SK-N-SH (cell line): ENCODE measurements at regions not wholly inside any gene's neighbourhood (a gene's known extent, or its start where the extent isn't known, plus 50 kb on each side); places are given as distances from the start of the nearest gene placed in this dataset.

Experiments
- CTCF ChIA-PET: fragments of 300-600, 350-600 bp; formaldehyde crosslinking; extraction: SDS; loops from one replicate; lab custom pipeline; 2021; lab: Yijun Ruan, JAX
- POLR2A ChIA-PET: fragments of 350-600 bp; sonication (Branson Sonifier 250); formaldehyde crosslinking; extraction: SDS; loops from one replicate; lab custom pipeline; 2020; ENCODE audit warnings: antibody characterized with exemption, inconsistent platforms; lab: Yijun Ruan, JAX
- DNase-seq: peaks from one replicate; pipeline ENCODE4 v3.0.0; 2012
- H2AFZ ChIP-seq: fragments of 200-600 bp; sonication (generic); 2 replicates; pipeline ENCODE4 v1.8.1; 2016; ENCODE audit warnings: antibody characterized with exemption, mild to moderate bottlenecking, low read depth
- H3F3A ChIP-seq: fragments of 200-600 bp; sonication (generic); replicated peaks from 2 replicates; pipeline ENCODE3; 2016; ENCODE audit warnings: antibody characterized with exemption, mild to moderate bottlenecking; ENCODE audit not compliant: insufficient read depth
- H3K27ac ChIP-seq, 2 experiments: fragments of 200-500 bp in 1 of 2; fragments of 200-600 bp in 1 of 2; sonication (Bioruptor generic) in 1 of 2; sonication (generic), shearing (Covaris generic) in 1 of 2; 2 replicates each; pipeline versions ENCODE4 v1.5.1 to v1.6.1; 2014 to 2016; ENCODE audit warnings: low read depth in 2 of 2, inconsistent platforms in 1 of 2, low read length in 1 of 2, mild to moderate bottlenecking in 1 of 2, mixed read lengths in 1 of 2
- H3K27me3 ChIP-seq: fragments of 200-600 bp; sonication (generic), shearing (Covaris generic); 2 replicates; pipeline ENCODE4 v1.6.1; 2016; ENCODE audit warnings: mixed run types; ENCODE audit not compliant: insufficient read depth
- H3K36me3 ChIP-seq, 2 experiments: fragments of 200-500 bp in 1 of 2; fragments of 200-600 bp in 1 of 2; sonication (Bioruptor generic) in 1 of 2; sonication (generic) in 1 of 2; replicated peaks in 1 of 2; 2 replicates each; pipeline versions ENCODE3 to v1.5.1; 2014 to 2016; ENCODE audit warnings: low read length in 1 of 2, mild to moderate bottlenecking in 1 of 2; ENCODE audit not compliant: insufficient read depth in 2 of 2, control insufficient read depth in 1 of 2
- H3K4me1 ChIP-seq, 2 experiments: fragments of 200-500 bp in 1 of 2; fragments of 200-600 bp in 1 of 2; sonication (Bioruptor generic) in 1 of 2; sonication (generic), shearing (Covaris generic) in 1 of 2; 2 replicates each; pipeline versions ENCODE4 v1.5.1 to v1.6.1; 2014 to 2016; ENCODE audit warnings: low read depth in 1 of 2, low read length in 1 of 2, mixed run types in 1 of 2; ENCODE audit not compliant: insufficient read depth in 2 of 2, control insufficient read depth in 1 of 2
- H3K4me2 ChIP-seq: fragments of 200-600 bp; sonication (generic), shearing (Covaris generic); 2 replicates; pipeline ENCODE4 v1.6.1; 2017; ENCODE audit warnings: mixed run types
- H3K4me3 ChIP-seq, 2 experiments: fragments of 200-500 bp in 1 of 2; fragments of 200-600 bp in 1 of 2; sonication (Bioruptor generic) in 1 of 2; sonication (generic), shearing (Covaris generic) in 1 of 2; 2 replicates each; pipeline versions ENCODE4 v1.5.1 to v1.8.1; 2014 to 2016; ENCODE audit warnings: low read depth in 2 of 2, inconsistent platforms in 1 of 2, low read length in 1 of 2, mild to moderate bottlenecking in 1 of 2, mixed read lengths in 1 of 2, moderate library complexity in 1 of 2
- H3K79me2 ChIP-seq: fragments of 200-600 bp; sonication (generic); 2 replicates; pipeline ENCODE4 v1.8.1; 2017; ENCODE audit warnings: mild to moderate bottlenecking; ENCODE audit not compliant: insufficient read depth
- H3K9ac ChIP-seq: fragments of 200-600 bp; sonication (generic); 2 replicates; pipeline ENCODE4 v1.6.1; 2017; ENCODE audit warnings: mixed run types
- H3K9me2 ChIP-seq: fragments of 200-600 bp; sonication (generic); 2 replicates; pipeline ENCODE4 v1.6.1; 2017; ENCODE audit warnings: mixed run types
- H3K9me3 ChIP-seq: fragments of 200-600 bp; sonication (generic); 2 replicates; pipeline ENCODE4 v1.6.1; 2017; ENCODE audit warnings: mixed run types, mild to moderate bottlenecking, moderate library complexity
- H4K20me1 ChIP-seq: fragments of 200-600 bp; sonication (generic); 2 replicates; pipeline ENCODE4 v1.6.1; 2017; ENCODE audit warnings: mild to moderate bottlenecking, mixed run types; ENCODE audit not compliant: insufficient read depth
- FOSL2 ChIP-seq: IDR thresholded peaks from 2 replicates; pipeline ENCODE4 v1.4.0; 2012; ENCODE audit warnings: low read depth, mild to moderate bottlenecking, moderate library complexity, borderline replicate concordance
- FOXJ3 ChIP-seq: sonication (generic); formaldehyde crosslinking; IDR thresholded peaks from 2 replicates; pipeline ENCODE4 v1.5.1; 2020; ENCODE audit warnings: mild to moderate bottlenecking, missing genetic modification reagents
- FOXM1 ChIP-seq: IDR thresholded peaks from 2 replicates; pipeline ENCODE4 v1.4.0; 2012; ENCODE audit warnings: low read depth, mild to moderate bottlenecking
- GABPA ChIP-seq: IDR thresholded peaks from 2 replicates; pipeline ENCODE4 v1.4.0; 2012; ENCODE audit warnings: low read depth, mild to moderate bottlenecking
- GATA2 ChIP-seq: sonication (generic); formaldehyde crosslinking; IDR thresholded peaks from 2 replicates; pipeline ENCODE4 v1.5.0; 2020; ENCODE audit warnings: mild to moderate bottlenecking, missing genetic modification reagents
- JUND ChIP-seq: IDR thresholded peaks from 2 replicates; pipeline ENCODE4 v1.4.0; 2012
- MEF2A ChIP-seq: IDR thresholded peaks from 2 replicates; pipeline ENCODE4 v1.4.0; 2012; ENCODE audit warnings: low read depth, borderline replicate concordance
- MXI1 ChIP-seq: IDR thresholded peaks from 2 replicates; pipeline ENCODE4 v1.6.1; 2012; ENCODE audit warnings: mild to moderate bottlenecking, low read depth, low read length, improper control_type of control experiment
- NFIC ChIP-seq: IDR thresholded peaks from 2 replicates; pipeline ENCODE4 v1.4.0; 2012; ENCODE audit warnings: borderline replicate concordance
- POLR2AphosphoS5 ChIP-seq: IDR thresholded peaks from 2 replicates; pipeline ENCODE4 v1.6.1; 2012; ENCODE audit warnings: low read depth, low read length
- RCOR1 ChIP-seq: fragments of 150-350 bp; IDR thresholded peaks from 2 replicates; pipeline ENCODE4 v1.6.1; 2017; ENCODE audit warnings: antibody characterized with exemption, low read length
- RFX5 ChIP-seq: IDR thresholded peaks from 2 replicates; pipeline ENCODE4 v1.6.1; 2012; ENCODE audit warnings: mild to moderate bottlenecking, improper control_type of control experiment, low read length
- RXRA ChIP-seq: IDR thresholded peaks from 2 replicates; pipeline ENCODE4 v1.4.0; 2012; ENCODE audit warnings: low read depth, mild to moderate bottlenecking, borderline replicate concordance
- SIN3A ChIP-seq: IDR thresholded peaks from 2 replicates; pipeline ENCODE4 v1.6.1; 2012; ENCODE audit warnings: low read depth, mild to moderate bottlenecking, low read length, moderate library complexity, borderline replicate concordance
- TAF1 ChIP-seq: IDR thresholded peaks from 2 replicates; pipeline ENCODE4 v1.6.1; 2012; ENCODE audit warnings: low read depth, mild to moderate bottlenecking, low read length, moderate library complexity, borderline replicate concordance
- TCF12 ChIP-seq: IDR thresholded peaks from 2 replicates; pipeline ENCODE4 v1.4.0; 2012
- TEAD4 ChIP-seq: IDR thresholded peaks from 2 replicates; pipeline ENCODE4 v1.4.0; 2012; ENCODE audit warnings: mild to moderate bottlenecking, borderline replicate concordance; ENCODE audit not compliant: insufficient read depth
- YY1 ChIP-seq: IDR thresholded peaks from 2 replicates; pipeline ENCODE4 v1.4.0; 2012; ENCODE audit warnings: low read depth, mild to moderate bottlenecking
- WGBS: methylation state at CpG from one replicate; pipeline ENCODE4 v1.1.6; 2017; ENCODE audit warnings: low lambda C conversion rate; 5-methylcytosine and 5-hydroxymethylcytosine counted together
- TF ChIP-seq, protein P1 (sequence below): fragments of 150-350 bp; IDR thresholded peaks from 2 replicates; pipeline ENCODE4 v1.6.1; 2016; ENCODE audit warnings: mild to moderate bottlenecking, low read depth, low read length
- TF ChIP-seq, protein P2 (sequence below): fragments of 200-600 bp; sonication (generic); IDR thresholded peaks from 2 replicates; pipeline ENCODE4 v1.6.1; 2017; ENCODE audit warnings: antibody characterized with exemption, mild to moderate bottlenecking, moderate library complexity

DNA sequence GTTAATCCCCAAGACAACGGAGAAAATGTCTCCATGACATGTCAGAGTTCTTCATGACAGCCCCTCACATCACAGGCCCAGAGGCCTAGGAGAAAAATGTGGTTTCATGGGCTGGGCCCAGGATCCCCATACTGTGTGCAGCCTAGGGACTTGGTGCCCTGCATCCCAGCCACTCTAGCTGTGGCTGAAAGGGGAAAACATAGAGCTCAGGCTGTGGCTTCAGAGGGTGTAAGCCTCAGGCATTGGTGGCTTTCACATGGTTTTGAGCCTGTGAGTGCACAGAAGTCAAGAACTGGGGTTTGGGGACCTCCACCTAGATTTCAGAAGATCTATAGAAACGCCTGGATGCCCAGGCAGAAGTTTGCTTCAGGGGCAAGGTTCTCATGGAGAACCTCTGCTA lies 122.8 kb downstream of the FHL5 start:
- Histone ChIP-seq H3K27ac (no peak overlapping the region), H3K4me1 (no peaks in the 10 kb centered on the region), H3K36me3 (no peaks in the 10 kb centered on the region), H2AFZ (no peak overlapping the region), H3K4me3 (no peak overlapping the region), H4K20me1 (no peaks in the 10 kb centered on the region), H3K9me3 (no peaks in the 10 kb centered on the region), H3K79me2 (no peaks in the 10 kb centered on the region), H3K27me3 (no peaks in the 10 kb centered on the region), H3K9me2 (no peaks in the 10 kb centered on the region), H3K4me2 (no peak overlapping the region), H3F3A (no peaks in the 10 kb centered on the region), H3K9ac (no peak overlapping the region)
- ChIA-PET POLR2A (no interaction called here), CTCF (no interaction called here)
- no peak for DNase-seq
- 7% methylated on average over 2 of the region's 2 CpGs for WGBS
- TF ChIP-seq, protein P1, sequence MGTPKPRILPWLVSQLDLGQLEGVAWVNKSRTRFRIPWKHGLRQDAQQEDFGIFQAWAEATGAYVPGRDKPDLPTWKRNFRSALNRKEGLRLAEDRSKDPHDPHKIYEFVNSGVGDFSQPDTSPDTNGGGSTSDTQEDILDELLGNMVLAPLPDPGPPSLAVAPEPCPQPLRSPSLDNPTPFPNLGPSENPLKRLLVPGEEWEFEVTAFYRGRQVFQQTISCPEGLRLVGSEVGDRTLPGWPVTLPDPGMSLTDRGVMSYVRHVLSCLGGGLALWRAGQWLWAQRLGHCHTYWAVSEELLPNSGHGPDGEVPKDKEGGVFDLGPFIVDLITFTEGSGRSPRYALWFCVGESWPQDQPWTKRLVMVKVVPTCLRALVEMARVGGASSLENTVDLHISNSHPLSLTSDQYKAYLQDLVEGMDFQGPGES: no peak
- no peak for TF ChIP-seq YY1

DNA sequence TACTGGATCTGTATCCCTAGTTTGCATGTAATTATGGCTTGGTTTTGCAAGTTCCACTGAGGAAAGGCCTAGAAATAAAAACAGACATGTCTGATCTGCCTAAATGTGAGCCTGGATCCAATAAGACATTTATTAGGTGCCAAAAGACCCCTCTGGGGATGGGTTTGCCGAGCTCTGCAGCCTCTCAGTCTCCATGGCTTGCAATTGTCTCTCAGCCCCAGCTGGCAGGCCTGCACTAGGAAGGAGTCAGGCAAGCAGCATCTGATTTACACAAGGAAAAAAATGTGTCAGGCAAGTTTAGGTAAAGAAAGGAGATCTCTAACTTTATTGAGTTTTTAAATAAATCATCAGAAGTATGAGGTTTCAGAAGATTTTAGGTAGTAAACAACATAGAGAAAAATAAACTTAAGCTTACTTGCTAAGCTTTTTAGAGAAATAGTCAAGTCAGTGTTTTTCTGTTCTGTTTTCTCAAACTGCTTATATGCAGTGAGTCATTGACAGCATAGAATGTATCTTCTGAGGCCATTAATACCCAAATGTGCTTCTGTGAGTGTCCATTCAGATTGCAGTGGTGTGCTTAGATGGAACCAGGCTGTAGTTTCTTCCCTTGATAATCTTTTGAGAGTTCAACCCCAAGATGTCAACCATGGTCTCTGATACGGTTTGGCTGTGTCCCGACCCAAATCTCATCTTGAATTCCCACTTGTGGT lies 121.0 kb downstream of the FHL5 start:
- H3K4me1 ChIP-seq: no peaks in the 10 kb centered on the region
- H3K27ac ChIP-seq: no peak overlapping the region
- CTCF ChIA-PET: no interaction called here
- POLR2A ChIA-PET: no interaction called here
- no peaks in the 10 kb centered on the region for H3K9me2 ChIP-seq
- no peaks in the 10 kb centered on the region for H3K36me3 ChIP-seq
- 10% methylated on average over 3 of the region's 3 CpGs for WGBS
- H3F3A ChIP-seq: no peaks in the 10 kb centered on the region
- H4K20me1 ChIP-seq: no peaks in the 10 kb centered on the region
- TF ChIP-seq, protein P1: no peak
- TF ChIP-seq POLR2AphosphoS5 (no peak), MEF2A (no peak), RCOR1 (no peak), NFIC (no peak), JUND (no peak), SIN3A (no peak), RXRA (no peak), GABPA (no peak), RFX5 (no peak), TCF12 (no peak), GATA2 (CRISPR knock-in tag) (no peak), FOSL2 (no peak), TEAD4 (no peak), TAF1 (no peak), FOXM1 (no peak), FOXJ3 (CRISPR knock-in tag) (no peak), MXI1 (no peak)
- TF ChIP-seq, protein P2, sequence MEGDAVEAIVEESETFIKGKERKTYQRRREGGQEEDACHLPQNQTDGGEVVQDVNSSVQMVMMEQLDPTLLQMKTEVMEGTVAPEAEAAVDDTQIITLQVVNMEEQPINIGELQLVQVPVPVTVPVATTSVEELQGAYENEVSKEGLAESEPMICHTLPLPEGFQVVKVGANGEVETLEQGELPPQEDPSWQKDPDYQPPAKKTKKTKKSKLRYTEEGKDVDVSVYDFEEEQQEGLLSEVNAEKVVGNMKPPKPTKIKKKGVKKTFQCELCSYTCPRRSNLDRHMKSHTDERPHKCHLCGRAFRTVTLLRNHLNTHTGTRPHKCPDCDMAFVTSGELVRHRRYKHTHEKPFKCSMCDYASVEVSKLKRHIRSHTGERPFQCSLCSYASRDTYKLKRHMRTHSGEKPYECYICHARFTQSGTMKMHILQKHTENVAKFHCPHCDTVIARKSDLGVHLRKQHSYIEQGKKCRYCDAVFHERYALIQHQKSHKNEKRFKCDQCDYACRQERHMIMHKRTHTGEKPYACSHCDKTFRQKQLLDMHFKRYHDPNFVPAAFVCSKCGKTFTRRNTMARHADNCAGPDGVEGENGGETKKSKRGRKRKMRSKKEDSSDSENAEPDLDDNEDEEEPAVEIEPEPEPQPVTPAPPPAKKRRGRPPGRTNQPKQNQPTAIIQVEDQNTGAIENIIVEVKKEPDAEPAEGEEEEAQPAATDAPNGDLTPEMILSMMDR: no peak
- no peak overlapping the region for H2AFZ ChIP-seq
- no peaks in the 10 kb centered on the region for H3K9me3 ChIP-seq
- no peak overlapping the region for H3K9ac ChIP-seq
- H3K27me3 ChIP-seq: no peaks in the 10 kb centered on the region
- H3K79me2 ChIP-seq: no peaks in the 10 kb centered on the region
- no peak for DNase-seq
- H3K4me3 ChIP-seq: no peak overlapping the region
- H3K4me2 ChIP-seq: no peak overlapping the region
